ENCODE measurements at regions not wholly inside any gene's neighbourhood (a gene's known extent, or its start where the extent isn't known, plus 50 kb on each side); places are given as distances from the start of the nearest gene placed in this dataset.

DNA sequence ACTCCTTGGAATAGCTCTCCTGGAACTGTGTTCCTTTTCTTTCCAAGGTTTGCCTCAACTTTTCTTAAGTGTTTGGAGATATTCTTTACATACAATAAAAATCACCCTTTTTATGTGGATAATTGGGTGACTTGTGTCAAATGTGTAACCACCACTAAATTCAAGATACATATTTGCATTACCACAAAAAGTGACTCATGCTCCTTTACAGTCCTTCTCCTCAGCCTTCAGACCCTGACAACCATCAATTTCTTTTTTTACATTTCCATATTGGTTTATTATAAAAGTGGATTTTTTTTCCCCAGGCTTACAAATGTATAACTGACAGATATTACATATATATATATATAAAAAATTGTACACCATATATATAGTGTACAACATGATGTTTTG, 372.0 kb upstream of the KCNN2 start:
- TF ChIP-seq, protein P1, sequence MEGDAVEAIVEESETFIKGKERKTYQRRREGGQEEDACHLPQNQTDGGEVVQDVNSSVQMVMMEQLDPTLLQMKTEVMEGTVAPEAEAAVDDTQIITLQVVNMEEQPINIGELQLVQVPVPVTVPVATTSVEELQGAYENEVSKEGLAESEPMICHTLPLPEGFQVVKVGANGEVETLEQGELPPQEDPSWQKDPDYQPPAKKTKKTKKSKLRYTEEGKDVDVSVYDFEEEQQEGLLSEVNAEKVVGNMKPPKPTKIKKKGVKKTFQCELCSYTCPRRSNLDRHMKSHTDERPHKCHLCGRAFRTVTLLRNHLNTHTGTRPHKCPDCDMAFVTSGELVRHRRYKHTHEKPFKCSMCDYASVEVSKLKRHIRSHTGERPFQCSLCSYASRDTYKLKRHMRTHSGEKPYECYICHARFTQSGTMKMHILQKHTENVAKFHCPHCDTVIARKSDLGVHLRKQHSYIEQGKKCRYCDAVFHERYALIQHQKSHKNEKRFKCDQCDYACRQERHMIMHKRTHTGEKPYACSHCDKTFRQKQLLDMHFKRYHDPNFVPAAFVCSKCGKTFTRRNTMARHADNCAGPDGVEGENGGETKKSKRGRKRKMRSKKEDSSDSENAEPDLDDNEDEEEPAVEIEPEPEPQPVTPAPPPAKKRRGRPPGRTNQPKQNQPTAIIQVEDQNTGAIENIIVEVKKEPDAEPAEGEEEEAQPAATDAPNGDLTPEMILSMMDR (IDR thresholded peaks at IDR 0.05; ENCODE audit: insufficient read depth, low read depth, low read length, missing control alignments), result no peak
- peak overlapping the region; percentile 32 for H3K4me3 ChIP-seq (ENCODE audit: low read length)
- DNase-seq (ENCODE audit: low read depth), result no peak

- no peak overlapping the region for H3K4me3 ChIP-seq (ENCODE audit: low read length)
- no peak for DNase-seq (ENCODE audit: low read depth)
- TF ChIP-seq, protein P1 (IDR thresholded peaks at IDR 0.05; ENCODE audit: insufficient read depth, low read depth, low read length, missing control alignments), result no peak
Measured at GRCh38 chr5:114001076-114001475, 360.8 kb upstream of the KCNN2 start.

- TF ChIP-seq, protein P1 (IDR thresholded peaks at IDR 0.05; ENCODE audit: insufficient read depth, low read depth, low read length, missing control alignments), result no peak
- H3K4me3 ChIP-seq (ENCODE audit: low read length), result no peak overlapping the region
- no peak for DNase-seq (ENCODE audit: low read depth)
Measured at GRCh38 chr5:114006582-114006981, 355.3 kb upstream of the KCNN2 start.

DNA sequence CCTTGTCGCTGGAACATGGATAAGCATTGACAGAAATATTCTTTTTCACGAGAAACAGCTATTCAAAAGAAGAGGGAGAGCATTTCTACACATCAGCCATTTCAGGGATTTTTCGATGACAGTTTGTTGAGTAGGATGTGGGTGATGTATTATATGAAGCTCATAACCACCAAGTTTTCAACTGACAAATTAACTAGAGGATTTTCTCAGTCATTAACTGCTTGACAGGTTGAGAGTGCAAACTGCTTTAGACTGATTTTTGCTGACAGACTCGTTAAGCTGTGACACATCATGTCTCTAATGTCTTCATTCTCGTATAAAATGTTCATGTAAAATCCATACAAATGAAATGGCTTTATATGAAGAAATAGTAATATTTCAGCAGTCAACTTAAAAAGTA, 354.2 kb upstream of the KCNN2 start:
- DNase-seq (ENCODE audit: low read depth), result no peak
- H3K4me3 ChIP-seq (ENCODE audit: low read length), result no peak overlapping the region
- TF ChIP-seq, protein P1 (IDR thresholded peaks at IDR 0.05; ENCODE audit: insufficient read depth, low read depth, low read length, missing control alignments), result no peak

DNA sequence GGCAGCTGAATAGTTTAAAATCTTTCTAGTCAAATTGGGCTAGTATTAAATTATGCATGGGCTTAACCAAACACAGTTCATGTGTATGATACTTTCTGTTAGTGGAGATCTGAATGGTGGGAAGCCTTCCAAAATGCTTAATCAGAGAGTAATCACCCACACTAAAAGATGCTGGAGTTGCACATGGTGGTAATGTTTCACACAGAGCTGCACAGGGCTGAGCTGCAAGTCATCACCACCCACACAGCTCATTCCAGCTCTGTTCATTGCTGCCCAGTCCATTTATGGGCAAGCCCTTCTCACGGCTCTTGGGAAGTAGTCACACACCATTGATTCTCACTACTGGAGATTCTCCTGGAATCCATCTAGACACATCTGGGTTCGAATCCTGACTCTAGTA, 351.5 kb upstream of the KCNN2 start:
- H3K4me3 ChIP-seq (ENCODE audit: low read length), result no peak overlapping the region
- TF ChIP-seq, protein P1 (IDR thresholded peaks at IDR 0.05; ENCODE audit: insufficient read depth, low read depth, low read length, missing control alignments), result no peak
- DNase-seq (ENCODE audit: low read depth), result peak; percentile 46

GRCh38 chr5:114018186-114018585, 343.7 kb upstream of the KCNN2 start:
- no peak for DNase-seq (ENCODE audit: low read depth)
- no peak overlapping the region for H3K4me3 ChIP-seq (ENCODE audit: low read length)
- TF ChIP-seq, protein P1 (IDR thresholded peaks at IDR 0.05; ENCODE audit: insufficient read depth, low read depth, low read length, missing control alignments), result no peak

DNA sequence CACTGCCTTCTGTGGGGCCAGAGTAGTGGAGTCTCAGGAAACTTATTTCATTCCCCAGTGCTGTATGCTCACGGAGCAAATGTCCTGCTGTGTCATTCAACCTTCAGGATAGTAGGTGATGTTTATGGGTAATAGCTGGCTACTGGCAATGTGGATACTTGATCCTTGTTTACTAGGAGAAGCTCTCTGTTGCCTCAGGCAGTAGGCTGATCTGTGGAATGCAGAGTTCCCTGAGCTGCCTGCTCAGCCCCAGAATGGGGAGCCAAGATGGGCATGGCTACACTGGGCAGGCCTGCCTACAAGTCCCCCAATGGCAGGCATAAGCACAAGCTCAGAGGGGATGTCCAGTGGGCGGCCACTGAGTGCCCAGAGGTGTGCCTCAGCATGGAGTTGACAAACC, 323.1 kb upstream of the KCNN2 start:
- DNase-seq (ENCODE audit: low read depth), result no peak
- TF ChIP-seq, protein P1 (IDR thresholded peaks at IDR 0.05; ENCODE audit: insufficient read depth, low read depth, low read length, missing control alignments), result no peak

More for the DNA sequence above, 323.1 kb upstream of the KCNN2 start:
- no peak overlapping the region for H3K4me3 ChIP-seq (ENCODE audit: low read length)
